HG02798 (cell line): ENCODE measurements at regions not wholly inside any gene's neighbourhood (a gene's known extent, or its start where the extent isn't known, plus 50 kb on each side); places are given as distances from the start of the nearest gene placed in this dataset.

Experiments
- ATAC-seq: cut with Tn5 transposase; IDR thresholded peaks from one replicate; pipeline ENCODE4 v1.9.1; 2021; ENCODE audit warnings: mild to moderate bottlenecking; ENCODE audit not compliant: unreplicated experiment, poor library complexity

- ATAC-seq: no peak
Measured at GRCh38 chr4:165761963-165762362, 111.1 kb upstream of the TLL1 start.

- no peak for ATAC-seq
Measured at GRCh38 chr4:165763640-165764039, 109.4 kb upstream of the TLL1 start.

- ATAC-seq: no peak
Measured at GRCh38 chr4:165765053-165765452, 108.0 kb upstream of the TLL1 start.

- no peak for ATAC-seq
Measured at GRCh38 chr4:165766018-165766417, 107.0 kb upstream of the TLL1 start.

GRCh38 chr4:165766976-165767375 is 106.1 kb upstream of the TLL1 start:
- no peak for ATAC-seq

GRCh38 chr4:165767671-165768070 is 105.4 kb upstream of the TLL1 start:
- no peak for ATAC-seq

GRCh38 chr4:165768281-165768680 is 104.8 kb upstream of the TLL1 start:
- no peak for ATAC-seq

- no peak for ATAC-seq
Measured at GRCh38 chr4:165774326-165774725, 98.7 kb upstream of the TLL1 start.

- ATAC-seq: no peak
Measured at GRCh38 chr4:165779950-165780670, 92.9 kb upstream of the TLL1 start.

GRCh38 chr4:165780735-165781134 is 92.3 kb upstream of the TLL1 start:
- no peak for ATAC-seq

GRCh38 chr4:165782623-165783022 is 90.4 kb upstream of the TLL1 start:
- ATAC-seq: no peak

- no peak for ATAC-seq
Measured at GRCh38 chr4:165783626-165784025, 89.4 kb upstream of the TLL1 start.

- no peak for ATAC-seq
Measured at GRCh38 chr4:165784672-165785071, 88.4 kb upstream of the TLL1 start.

- ATAC-seq: no peak
Measured at GRCh38 chr4:165785337-165785736, 87.7 kb upstream of the TLL1 start.

- no peak for ATAC-seq
Measured at GRCh38 chr4:165787516-165788274, 85.3 kb upstream of the TLL1 start.

GRCh38 chr4:165788686-165789463 is 84.2 kb upstream of the TLL1 start:
- ATAC-seq: no peak

GRCh38 chr4:165793236-165793635 is 79.8 kb upstream of the TLL1 start:
- ATAC-seq: no peak

- ATAC-seq: no peak
Measured at GRCh38 chr4:165794834-165795233, 78.2 kb upstream of the TLL1 start.

GRCh38 chr4:165799384-165799815 is 73.6 kb upstream of the TLL1 start:
- no peak for ATAC-seq

GRCh38 chr4:165802452-165802851 is 70.6 kb upstream of the TLL1 start:
- ATAC-seq: no peak

GRCh38 chr4:165803005-165803404 is 70.0 kb upstream of the TLL1 start:
- no peak for ATAC-seq
